ENCODE measurements at regions not wholly inside any gene's neighbourhood (a gene's known extent, or its start where the extent isn't known, plus 50 kb on each side); places are given as distances from the start of the nearest gene placed in this dataset.

DNA sequence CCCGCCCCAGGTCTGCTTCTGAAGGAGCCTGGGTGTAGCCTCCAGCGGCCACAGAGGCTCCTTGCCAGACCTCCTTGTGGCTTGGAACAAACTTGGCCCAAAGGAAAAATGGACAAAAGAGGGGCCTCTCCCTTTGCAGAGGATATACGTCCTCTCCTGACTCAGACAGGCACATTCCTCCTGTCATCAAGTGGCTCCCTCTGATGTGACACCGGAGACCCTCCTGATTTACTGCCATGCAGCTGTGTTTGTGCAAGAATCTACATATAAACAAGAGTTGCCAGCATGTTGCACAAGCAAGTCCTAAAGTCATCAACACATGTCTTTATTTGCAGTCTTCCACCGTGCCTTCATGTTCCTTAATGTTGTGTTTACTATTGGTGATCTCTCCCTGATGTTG lies 54.1 kb upstream of the F3 start:
- TF ChIP-seq POLR2AphosphoS5 (IDR thresholded peaks at IDR 0.05): no peak
- no peak for TF ChIP-seq POLR2A (IDR thresholded peaks at IDR 0.05)
- no peak for TF ChIP-seq CTCF (IDR thresholded peaks at IDR 0.05 in 8 of 11, conservative IDR thresholded peaks at IDR 0.05 in 3 of 11)

Data from spleen (tissue), 7 donors.